ENCODE measurements at regions not wholly inside any gene's neighbourhood (a gene's known extent, or its start where the extent isn't known, plus 50 kb on each side); places are given as distances from the start of the nearest gene placed in this dataset.

DNA sequence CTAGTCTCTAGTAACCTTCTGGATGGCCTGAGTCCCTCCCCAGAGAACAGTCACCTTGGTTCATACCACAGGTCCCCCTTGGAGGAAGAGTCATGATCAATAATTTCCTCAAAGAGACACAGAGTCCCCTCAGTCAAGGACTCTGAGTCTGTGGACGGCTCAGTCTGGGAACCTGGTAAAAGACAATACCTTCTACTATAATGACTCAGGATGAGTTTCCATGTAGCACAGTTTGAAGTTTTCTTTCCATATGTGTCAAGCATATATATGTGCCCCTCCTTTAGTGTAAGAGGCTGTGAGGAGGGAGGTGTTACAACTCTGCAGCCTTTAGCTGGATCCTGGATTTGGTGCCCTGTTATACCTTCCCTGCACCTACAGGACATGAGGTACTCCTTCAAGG, 54.4 kb upstream of the TSKU start:
- TF ChIP-seq, protein P1, sequence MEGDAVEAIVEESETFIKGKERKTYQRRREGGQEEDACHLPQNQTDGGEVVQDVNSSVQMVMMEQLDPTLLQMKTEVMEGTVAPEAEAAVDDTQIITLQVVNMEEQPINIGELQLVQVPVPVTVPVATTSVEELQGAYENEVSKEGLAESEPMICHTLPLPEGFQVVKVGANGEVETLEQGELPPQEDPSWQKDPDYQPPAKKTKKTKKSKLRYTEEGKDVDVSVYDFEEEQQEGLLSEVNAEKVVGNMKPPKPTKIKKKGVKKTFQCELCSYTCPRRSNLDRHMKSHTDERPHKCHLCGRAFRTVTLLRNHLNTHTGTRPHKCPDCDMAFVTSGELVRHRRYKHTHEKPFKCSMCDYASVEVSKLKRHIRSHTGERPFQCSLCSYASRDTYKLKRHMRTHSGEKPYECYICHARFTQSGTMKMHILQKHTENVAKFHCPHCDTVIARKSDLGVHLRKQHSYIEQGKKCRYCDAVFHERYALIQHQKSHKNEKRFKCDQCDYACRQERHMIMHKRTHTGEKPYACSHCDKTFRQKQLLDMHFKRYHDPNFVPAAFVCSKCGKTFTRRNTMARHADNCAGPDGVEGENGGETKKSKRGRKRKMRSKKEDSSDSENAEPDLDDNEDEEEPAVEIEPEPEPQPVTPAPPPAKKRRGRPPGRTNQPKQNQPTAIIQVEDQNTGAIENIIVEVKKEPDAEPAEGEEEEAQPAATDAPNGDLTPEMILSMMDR (IDR thresholded peaks at IDR 0.05; ENCODE audit: low read depth, low read length), result no peak
- H3K27ac ChIP-seq, result no peak overlapping the region
- no peak overlapping the region for H3K4me3 ChIP-seq (ENCODE audit: low read depth, low read length)
- H3K9me3 ChIP-seq (ENCODE audit: severe bottlenecking), result no peaks in the 10 kb centered on the region
- no peaks in the 10 kb centered on the region for H3K36me3 ChIP-seq
- H3K27me3 ChIP-seq (ENCODE audit: insufficient read depth, low read depth, severe bottlenecking), result no peaks in the 10 kb centered on the region
- no peak for DNase-seq

GRCh38 chr11:76729214-76729613, 53.9 kb upstream of the TSKU start:
- no peak for DNase-seq
- H3K27me3 ChIP-seq (ENCODE audit: insufficient read depth, low read depth, severe bottlenecking), result no peaks in the 10 kb centered on the region
- H3K9me3 ChIP-seq (ENCODE audit: severe bottlenecking), result no peaks in the 10 kb centered on the region
- no peak overlapping the region for H3K27ac ChIP-seq
- no peaks in the 10 kb centered on the region for H3K36me3 ChIP-seq
- TF ChIP-seq, protein P1 (IDR thresholded peaks at IDR 0.05; ENCODE audit: low read depth, low read length), result no peak
- no peak overlapping the region for H3K4me3 ChIP-seq (ENCODE audit: low read depth, low read length)

DNA sequence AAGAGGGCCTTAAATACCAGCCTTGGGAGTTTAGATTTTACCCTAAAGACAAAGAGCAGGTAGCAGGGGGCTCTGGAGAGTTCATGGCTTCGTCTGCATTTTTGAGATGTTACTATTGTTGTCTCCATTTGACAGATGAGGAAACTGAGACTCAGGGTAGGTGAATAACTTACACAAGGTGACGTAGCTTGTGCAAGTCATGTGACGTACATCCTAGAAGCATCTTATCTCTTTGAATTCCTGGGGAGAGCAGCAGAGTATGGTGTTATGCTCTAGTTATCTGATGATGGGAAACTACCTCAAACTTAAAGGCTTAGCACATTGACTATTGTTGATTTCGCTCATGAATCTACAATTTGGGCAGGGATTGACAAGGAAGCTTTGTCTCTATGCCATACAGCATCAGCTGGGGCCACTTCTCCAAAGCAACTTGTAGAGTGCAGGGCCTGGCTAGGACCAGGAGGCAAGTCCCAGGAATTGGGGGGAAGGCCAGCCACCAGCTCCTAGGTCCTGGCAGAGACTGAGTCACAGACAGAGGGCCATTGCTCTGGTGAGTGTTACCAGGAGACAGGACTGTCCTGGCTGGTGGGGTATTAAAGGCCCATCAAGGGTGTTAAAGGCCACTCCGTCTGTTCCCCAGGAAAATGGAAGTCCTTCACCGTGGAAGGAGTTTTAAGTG, 52.1 kb upstream of the TSKU start:
- no peak for DNase-seq
- Histone ChIP-seq H3K4me3 (ENCODE audit: low read depth, low read length) (no peak overlapping the region), H3K27me3 (ENCODE audit: insufficient read depth, low read depth, severe bottlenecking) (no peaks in the 10 kb centered on the region), H3K9me3 (ENCODE audit: severe bottlenecking) (no peaks in the 10 kb centered on the region), H3K27ac (no peak overlapping the region), H3K36me3 (no peaks in the 10 kb centered on the region)
- TF ChIP-seq, protein P1 (IDR thresholded peaks at IDR 0.05; ENCODE audit: low read depth, low read length), result no peak

GRCh38 chr11:76732643-76733042, 50.5 kb upstream of the TSKU start:
- no peak overlapping the region for H3K27ac ChIP-seq
- TF ChIP-seq, protein P1 (IDR thresholded peaks at IDR 0.05; ENCODE audit: low read depth, low read length), result no peak
- H3K9me3 ChIP-seq (ENCODE audit: severe bottlenecking), result no peaks in the 10 kb centered on the region
- no peaks in the 10 kb centered on the region for H3K36me3 ChIP-seq
- DNase-seq, result no peak
- H3K27me3 ChIP-seq (ENCODE audit: insufficient read depth, low read depth, severe bottlenecking), result no peaks in the 10 kb centered on the region
- no peak overlapping the region for H3K4me3 ChIP-seq (ENCODE audit: low read depth, low read length)

All from WERI-Rb-1 (cell line).